ENCODE measurements at regions not wholly inside any gene's neighbourhood (a gene's known extent, or its start where the extent isn't known, plus 50 kb on each side); places are given as distances from the start of the nearest gene placed in this dataset.
"Not testable (repeated sequence)": the region's sequence is repeated elsewhere in the genome, so short reads cannot be mapped to it uniquely, and the experiment has no call there.

DNA sequence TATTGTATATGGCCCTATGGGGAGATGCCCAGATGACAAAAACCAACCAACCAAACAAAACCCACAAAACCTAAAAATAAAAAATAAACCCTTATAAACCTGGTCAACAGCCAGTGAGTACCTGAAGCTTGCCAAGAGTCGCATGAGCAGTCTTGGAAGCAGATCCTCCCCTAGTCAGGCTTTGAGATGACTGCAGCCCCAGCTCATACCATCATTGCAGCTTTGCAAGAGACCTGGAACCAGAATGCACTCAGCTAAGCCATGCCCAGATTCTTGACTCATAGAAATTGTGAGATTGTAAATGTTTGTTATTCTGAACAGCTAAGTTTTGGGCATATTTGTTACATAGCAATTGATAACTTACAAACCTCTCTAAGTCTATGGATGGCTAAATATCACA, 326.8 kb downstream of the HLX start:
- no peak for DNase-seq

DNA sequence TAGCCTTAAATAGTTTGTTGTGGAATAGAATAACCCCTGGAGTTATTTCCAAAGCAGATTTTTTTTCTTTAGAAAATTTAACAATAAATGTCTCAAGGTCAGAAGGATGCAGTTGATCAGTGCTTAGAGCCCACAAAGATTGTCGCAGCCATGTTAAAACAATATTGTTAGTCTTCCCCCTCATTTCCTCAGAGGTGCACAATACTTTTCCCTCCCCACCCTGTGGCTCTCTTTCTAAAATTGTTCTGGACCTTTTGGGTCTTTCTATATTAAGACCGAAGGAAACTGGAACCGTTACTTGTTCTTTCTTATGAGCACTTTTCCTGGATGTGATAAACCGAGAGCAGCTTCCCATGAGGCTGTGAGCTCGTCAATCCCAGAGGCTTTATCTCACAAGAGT, 333.7 kb downstream of the HLX start:
- DNase-seq: no peak

DNA sequence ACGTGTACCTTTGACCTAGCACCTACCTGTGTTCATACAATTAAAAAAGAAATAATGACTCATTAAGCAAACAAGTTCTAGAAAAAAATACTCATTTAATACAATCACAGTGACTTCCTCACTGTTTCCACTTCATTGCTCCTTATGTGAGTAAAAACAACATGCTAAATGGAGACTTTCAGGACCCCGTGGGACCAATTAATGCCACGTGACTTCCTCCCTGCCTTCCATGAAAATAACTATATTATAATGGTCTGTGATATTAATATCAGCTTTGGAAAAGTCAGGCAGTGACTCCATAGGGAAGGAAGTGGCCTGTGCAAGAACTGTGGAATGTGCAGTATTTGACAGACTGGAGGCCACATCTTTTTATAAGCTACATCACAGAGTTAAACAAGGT, 337.8 kb downstream of the HLX start:
- DNase-seq: no peak

DNA sequence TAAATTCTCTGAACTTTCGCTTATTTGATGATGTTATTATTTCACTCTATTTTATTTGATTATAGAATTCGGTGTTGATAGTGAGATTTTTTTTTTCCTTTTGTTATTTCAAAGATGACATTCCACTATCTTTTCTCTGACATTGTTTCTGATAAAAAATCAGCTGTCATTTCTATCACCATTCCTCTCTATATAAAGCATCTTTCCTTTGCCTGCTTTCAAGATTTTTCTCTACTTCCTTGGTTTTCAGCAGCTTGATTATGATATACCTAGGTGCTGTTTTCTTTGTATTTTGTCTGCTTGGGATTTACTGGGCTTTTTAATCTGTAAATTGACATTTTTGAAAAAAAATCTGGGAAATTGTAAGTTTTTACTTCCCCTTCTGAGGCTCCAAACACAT, 344.0 kb downstream of the HLX start:
- DNase-seq: no peak

DNA sequence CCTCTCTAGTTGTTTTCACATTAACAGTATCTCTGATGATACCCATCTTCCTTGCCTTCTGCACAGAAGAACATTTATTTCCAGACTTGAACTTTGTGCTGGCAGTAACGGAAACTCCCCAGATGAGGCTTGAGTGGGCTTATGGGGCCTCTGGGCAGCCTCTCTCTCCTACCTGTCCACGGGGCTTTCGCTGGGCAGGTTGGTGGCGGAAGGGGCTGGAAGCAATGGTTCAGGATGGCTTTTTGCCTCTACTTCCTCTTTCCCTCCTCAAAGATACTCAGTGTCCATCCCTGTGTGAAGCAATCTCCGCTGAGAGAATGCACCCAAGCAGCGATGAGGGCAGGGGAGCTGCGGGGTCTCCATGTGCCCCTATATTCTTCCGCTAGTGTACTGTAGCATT, 348.2 kb downstream of the HLX start:
- DNase-seq: no peak

DNA sequence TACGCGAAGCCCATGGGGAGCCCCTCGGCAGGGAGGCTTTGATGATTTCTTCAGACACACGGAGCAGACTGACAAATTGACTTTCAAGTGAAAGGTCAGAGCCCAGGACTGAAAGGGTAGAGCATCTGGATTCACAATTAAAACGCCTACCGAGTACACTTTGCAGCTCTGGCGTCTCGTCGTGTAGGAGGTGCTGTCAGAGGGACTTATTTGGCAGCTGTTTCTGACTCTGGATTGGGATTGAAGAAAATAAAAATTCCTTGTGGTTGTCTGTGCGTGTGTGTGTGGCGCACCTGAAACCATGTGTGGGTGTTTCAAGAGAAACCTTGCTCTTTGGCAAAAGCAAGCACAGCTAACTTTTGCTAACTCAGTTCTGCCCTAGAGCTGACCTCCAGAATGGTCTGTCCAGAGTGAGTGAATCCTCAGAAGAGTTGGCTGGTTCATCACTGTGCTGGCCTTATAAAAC, 348.7 kb downstream of the HLX start:
- DNase-seq: no peak

DNA sequence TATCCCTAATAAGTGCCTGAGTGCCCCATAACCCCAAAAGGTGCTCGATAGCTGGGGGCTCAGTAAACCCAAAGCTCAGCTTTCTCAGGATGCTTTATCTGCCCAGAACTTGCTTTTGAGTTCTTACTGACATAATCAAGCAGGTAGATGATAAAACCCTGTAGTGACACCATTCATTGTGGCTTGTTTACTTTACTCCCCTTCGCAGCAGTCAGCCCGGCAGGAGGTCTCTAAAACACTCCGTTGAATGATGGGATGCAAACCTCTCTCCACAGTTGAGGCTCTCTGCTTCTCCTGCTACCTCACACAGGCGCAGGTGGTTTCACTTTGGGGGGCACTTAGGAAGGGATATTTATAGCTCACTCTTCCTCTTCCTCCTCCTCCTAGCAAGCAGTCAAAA, 349.4 kb downstream of the HLX start:
- DNase-seq: no peak

DNA sequence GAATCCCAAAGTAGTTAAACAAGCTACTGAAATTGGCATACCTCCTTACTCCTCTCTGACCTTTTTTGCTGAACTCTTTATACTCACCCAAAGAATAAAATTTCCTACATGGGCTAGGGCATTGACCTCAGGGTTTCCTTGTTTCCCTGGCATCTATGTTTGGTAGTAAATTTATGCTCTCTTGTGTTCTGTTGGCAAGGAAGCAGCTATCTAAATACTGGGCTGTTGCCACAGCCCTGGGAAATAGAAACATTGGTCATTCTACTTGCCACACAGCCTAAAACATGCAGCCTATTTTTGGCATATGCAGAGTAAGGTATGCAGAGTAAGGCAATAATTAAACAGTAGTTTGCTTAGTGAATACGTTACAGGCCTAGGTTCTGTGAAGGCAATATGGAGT, 351.4 kb downstream of the HLX start:
- no peak for DNase-seq

DNA sequence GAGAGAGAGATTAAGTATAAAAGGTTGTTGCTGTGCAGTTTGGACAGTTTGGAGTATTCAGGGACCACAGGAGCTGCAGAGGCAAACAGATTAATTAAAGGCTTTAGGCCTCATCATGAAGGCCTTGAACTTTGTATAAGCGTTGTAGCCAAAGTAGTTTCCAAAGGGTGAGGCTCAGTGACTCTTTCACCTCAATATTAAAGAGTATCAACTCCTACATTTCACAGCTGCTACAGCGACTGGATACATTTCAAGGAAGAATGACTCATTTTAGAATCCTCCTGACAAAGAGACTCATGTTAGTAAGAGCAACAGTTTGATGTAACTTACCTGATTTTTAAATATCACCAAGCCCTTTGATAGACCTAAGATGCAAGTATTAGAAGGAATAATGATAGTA, 355.5 kb downstream of the HLX start:
- DNase-seq: no peak

DNA sequence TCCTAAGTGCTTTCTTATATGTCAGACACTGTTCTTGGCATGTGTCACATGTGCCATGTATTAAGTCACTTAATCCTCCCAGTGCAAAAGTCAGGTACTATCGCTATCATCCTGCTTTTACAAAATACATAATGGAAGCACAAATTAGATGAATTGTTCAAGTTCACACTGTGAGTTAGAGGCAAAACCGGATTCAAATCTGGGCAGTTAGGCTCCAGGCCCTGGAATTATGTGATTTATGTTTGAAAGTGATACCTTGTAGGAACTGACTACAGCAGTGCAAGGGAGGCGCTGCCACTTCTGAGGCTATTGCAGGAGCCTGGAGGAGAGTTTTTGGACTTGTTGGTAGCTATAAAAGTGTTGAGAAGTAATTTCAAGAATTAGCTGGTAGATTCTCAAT, 358.3 kb downstream of the HLX start:
- DNase-seq: no peak

DNA sequence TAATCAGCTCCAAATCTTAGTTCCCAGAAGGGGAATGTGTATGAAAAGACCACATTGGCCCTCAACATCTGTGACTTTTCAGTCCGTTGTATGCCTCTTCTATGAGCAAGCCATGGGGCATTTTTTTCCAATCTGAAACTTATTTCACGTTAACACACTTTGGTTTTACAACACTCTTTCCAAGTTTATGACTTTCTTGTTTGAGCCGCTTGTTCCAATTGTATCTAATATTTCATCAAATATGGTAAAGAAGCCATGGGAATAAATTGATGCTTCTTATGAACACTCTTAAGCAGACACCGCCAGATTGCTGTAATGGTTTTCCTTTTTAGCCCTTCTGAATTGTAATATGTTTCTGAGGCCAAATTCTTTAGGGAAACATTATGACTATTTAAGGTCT, 359.9 kb downstream of the HLX start:
- DNase-seq: no peak

DNA sequence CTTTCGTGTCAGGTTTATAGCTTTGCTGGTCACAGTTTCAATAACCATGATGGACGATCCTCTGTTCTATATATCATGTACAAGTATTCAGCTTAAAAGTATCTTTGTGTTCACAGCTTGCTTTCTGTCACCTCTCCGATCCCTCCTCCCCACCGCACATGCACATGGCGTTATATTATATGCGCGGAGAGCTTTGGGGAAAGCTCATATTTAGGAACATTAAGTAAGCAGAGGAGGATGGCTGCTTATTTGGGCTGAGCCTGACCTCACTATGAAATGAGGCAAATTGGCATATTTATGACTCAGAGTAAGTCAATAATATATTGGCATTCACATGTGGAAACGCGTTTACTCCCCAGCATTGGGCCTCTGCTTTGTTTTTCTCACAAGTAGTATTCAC, 360.5 kb downstream of the HLX start:
- DNase-seq: no peak

DNA sequence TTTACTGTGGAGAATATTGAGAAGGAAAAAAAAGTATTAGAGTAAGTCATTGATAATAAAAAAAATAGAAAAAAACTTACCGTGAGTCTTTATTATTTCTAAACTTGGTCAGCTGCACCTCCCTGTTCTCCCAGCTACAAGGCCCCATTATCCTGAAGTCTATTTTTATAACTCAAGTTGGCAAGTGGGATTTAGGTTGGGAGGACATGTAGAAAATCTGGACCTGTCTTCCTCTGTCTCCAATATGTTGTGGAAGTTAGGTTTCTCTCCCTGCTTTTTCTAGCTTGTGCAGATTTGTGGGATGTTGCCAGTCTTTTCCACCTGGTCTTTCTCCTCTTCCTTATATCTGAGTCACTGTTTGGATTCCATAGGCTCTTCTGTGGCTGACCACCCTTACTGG, 361.4 kb downstream of the HLX start:
- no peak for DNase-seq

DNA sequence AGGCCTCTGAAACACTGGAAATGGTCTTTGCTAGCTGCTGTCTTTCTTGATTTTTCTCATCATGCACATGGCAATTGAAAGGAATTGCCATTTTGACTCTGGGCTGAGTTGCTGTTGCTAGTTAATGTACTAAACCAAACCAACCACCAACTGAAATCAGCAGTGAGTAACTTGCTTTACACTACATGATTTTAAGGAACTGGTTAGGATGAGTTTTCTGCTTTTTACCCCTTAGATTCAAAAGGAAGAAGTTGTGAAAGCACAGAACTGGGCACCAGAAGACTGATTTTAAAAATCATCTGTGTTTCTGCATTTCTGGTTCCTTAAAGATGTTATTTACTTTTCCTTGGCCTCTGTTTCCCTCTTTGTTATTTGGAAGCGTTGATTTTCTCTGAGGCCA, 361.9 kb downstream of the HLX start:
- DNase-seq: no peak

DNA sequence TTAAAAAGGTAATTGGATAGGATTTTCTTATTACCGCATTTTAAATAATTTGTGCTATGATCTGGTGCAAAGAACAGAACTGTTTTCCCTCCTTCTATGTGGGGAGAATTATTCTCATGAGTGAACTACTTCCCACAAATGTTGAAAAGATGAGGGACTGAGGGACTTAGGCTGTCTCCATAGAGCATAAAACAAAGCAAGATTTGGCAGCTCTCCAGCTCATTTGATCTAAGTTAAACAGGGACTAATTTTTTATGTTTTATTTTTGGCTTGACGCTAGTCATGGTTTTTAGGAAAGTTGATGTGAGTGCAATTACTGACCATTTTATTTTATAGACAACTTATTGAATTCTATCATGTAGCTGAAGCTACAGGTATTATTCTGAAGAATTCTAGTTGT, 362.3 kb downstream of the HLX start:
- DNase-seq: no peak

DNA sequence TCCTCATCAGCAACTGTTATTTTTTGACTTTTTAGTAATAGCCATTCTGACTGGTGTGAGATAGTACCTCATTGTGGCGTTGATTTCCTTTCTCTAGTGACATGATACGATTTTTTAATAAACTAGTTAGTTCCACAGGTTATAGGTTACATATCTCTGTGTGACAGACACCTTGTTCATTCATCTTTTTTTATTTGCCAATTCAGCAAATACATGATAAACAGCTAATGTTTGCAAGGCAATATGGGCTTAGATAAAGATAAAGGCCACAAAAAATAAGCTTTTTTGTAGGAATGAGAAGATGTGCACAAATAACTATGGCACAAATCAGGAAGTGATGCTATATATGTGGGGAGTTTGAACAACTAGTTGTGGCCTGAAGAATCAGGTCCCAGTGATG, 366.8 kb downstream of the HLX start:
- no peak for DNase-seq

DNA sequence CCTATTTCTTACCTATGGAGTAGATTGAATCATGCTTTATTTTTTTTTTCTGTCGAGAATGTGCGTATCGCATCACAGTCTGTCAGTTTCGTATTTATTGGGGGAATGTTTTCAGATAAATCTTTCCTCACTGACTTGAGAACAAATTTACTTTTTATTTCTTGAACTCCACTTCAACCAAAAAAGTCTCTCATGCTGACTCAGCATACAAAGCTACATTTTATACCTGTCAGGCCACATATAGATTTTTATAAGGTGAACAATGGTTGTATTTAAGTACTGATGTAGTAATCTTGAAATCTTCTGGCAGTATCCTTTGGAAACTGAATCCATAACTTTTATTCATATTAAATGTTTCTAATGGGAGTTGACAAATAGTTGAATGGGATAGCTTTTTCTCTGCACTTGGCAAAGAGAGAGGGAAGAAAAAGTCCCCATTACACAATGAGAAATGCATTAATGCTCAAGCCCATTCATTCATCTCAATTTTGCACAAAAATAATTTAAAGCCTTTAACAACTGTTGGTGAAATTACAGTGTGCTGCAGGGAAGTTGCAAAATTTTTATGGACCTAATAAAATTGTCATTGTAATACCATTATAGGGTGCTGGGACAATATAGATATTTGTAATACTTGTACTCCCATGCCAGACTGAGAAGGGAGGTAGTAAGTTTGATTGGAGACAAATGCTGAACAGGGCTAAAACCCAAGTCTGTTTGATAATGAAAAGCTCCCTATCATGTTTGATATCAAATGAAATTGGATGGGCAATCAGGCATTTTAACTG, 367.6 kb downstream of the HLX start:
- DNase-seq: no peak

DNA sequence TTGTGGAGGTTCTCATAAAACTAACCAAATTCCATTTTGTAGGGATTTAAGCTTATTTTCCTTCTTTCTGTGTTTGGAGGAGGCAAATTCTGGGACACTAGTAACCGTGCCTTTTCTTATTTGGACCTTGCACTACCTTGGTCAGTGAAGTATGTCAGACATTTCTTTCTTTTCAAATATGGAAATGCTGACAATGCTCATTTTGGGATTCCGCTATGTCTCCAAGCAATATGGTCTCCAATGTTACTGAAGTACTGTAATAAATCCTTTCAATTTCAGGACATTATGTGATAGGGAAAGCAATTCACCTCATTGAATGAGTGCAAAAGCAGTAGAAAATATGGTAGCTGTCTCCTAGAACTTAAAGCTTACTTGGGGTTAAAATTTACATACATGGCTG, 372.3 kb downstream of the HLX start:
- DNase-seq: no peak

DNA sequence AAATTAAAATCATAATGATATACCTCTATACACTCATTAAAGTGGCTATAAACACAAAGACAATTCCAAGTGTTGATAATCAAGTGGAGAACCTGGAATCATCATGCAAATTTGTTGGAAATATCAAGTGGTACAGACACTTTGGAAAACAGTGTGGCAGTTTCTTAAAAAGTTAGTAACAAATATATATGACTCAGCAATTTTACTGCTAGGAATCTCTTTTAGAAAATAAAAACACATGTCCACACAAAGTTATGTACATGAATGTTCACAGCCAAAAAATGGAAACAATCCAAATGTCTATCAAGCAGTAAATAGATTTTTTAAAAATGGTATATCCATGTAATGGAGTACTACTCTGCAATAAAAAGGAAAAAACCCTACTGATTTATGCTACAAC, 375.6 kb downstream of the HLX start:
- DNase-seq: no peak

DNA sequence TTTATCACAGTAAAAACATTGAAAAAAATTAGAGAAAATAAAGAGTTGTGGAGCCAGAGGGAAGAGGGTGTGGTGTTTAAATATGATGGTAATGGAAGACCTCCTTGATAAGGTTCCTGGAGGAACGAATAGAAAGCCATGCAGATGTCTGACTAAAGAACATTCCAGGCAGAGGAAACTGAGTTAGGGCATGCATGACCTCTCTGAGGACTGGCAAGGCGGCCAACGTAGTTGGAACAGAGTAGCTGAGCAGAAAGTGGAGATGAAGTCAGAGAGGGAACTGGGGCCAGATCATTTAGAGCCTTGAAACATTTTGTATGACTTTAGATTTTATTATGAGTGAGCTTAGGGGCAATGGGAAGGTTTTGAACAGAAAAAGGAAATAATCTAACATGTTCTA, 377.5 kb downstream of the HLX start:
- DNase-seq: no peak

DNA sequence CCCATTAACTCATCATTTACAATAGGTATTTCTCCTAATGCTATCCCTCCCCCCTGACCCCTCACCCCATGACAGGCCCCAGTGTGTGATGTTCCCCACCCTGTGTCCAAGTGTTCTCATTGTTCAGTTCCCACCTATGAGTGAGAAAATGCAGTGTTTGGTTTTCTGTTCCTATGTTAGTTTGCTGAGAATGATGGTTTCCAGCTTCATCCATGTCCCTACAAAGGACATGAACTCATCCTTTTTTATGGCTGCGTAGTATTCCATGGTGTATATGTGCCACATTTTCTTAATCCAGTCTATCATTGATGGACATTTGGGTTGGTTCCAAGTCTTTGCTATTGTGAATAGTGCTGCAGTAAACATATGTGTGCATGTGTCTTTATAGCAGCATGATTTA, 378.3 kb downstream of the HLX start:
- DNase-seq: not testable (repeated sequence)

DNA sequence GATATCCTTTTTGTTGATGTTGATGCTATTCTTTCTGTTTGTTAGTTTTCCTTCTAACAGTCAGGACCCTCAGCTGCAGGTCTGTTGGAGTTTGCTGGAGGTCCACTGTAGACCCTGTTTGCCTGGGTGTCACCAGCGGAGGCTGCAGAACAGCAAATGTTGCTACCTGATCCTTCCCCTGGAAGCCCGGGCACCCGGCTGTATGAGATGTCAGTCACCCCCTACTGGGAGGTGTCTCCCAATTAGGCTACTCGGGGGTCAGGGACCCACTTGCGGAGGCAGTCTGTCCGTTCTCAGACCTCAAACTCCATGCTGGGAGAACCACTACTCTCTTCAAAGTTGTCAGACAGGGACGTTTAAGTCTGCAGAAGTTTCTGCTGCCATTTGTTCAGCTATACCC, 383.4 kb downstream of the HLX start:
- not testable (repeated sequence) for DNase-seq

DNA sequence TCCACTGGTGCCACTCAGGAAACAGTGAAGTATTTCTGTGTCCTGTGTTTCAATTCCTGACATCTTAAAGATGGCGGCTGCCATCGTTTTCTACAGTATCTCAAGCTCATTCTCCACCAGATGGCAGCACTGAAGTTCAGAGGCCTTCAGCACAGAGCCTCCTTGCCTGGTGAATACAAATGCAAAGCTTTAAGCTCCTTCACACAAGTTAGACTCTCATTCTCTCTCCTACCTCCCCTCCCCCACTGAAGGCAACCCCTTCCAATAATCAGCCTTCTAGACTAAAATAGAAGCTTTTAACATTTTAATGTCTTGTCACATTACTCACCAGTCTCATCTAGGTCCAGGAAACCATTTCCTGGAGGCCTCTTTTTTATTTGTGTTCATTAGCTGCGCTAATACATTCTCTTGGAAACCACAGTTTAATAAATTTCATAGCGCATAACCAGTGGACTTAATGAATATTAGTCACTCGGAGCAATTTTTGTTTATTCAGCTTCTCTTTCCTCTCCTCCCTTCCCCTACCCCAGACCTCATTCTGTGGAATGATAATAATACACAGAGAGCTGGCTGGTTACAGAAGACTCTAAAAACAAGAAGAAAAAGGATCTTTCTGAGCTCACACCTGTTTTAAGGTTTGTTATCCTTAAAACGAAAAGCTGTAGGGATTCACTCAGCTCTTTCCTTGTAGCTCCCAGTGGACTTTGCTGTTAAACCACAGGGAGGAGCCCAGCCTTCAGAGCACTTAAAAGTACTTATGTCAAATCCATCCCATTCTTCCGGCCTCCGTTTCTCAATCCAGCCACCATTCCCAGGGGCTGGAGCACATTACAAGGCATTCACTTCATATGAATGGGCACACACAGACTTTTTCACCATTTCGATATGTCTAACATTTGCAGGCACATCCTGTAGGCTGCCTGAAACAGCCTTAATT, 384.9 kb downstream of the HLX start:
- no peak for DNase-seq

DNA sequence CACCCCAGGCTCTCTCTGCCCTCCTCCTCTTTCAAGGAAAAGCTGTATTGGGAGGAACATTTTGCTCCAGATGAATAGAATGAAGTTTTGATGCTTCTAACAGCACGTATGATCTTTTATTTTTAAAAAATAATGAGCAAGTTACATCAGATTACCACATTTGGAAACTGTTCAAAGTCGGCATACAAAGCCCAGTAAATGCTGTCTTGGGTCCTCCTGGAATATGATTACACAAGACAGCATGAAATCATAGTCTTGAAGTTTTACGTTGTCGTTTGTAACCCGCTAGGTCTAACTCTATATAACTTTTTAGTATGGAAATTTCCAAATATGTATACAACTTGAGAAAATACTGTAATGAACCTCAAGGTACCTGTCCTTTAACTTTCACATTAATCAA, 385.6 kb downstream of the HLX start:
- DNase-seq: no peak
